Choroid plexus epithelial cell (primary cell): ENCODE measurements at regions not wholly inside any gene's neighbourhood (a gene's known extent, or its start where the extent isn't known, plus 50 kb on each side); places are given as distances from the start of the nearest gene placed in this dataset.

Experiments used
- DNase-seq: peaks from one replicate; pipeline ENCODE4 v3.0.0-alpha.2; 2010; ENCODE audit warnings: low read depth
- H3K4me3 ChIP-seq: 2 replicates; pipeline ENCODE4 v1.5.1; 2011; ENCODE audit warnings: low read depth, mild to moderate bottlenecking, control low read depth, low read length, moderate library complexity
- TF ChIP-seq, protein P1 (sequence below): conservative IDR thresholded peaks from 2 replicates; pipeline ENCODE4 v1.5.1; 2011; ENCODE audit warnings: low read depth, mild to moderate bottlenecking, control low read depth, inconsistent platforms, low read length, moderate library complexity

DNA sequence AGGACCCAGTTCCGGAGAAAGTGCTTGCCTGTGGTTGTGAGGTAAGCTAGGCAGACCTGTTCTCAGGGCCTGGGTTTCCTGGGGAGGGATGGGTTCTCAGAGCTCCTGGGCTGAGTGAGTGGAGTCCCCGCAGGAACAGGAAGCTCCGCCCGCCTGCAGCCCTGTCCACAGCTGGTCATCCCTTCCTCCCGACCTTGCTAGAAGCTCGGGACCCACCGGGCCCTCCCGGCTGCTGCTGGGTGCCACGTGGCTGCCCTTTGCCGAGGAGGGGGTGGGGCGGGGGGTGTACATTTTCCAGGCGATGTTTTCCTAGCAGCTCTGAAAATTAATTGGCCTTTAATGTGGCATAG lies 198.1 kb downstream of the C9orf50 start:
- peak; percentile 56 for DNase-seq
- H3K4me3 ChIP-seq: no peak overlapping the region
- TF ChIP-seq, protein P1, sequence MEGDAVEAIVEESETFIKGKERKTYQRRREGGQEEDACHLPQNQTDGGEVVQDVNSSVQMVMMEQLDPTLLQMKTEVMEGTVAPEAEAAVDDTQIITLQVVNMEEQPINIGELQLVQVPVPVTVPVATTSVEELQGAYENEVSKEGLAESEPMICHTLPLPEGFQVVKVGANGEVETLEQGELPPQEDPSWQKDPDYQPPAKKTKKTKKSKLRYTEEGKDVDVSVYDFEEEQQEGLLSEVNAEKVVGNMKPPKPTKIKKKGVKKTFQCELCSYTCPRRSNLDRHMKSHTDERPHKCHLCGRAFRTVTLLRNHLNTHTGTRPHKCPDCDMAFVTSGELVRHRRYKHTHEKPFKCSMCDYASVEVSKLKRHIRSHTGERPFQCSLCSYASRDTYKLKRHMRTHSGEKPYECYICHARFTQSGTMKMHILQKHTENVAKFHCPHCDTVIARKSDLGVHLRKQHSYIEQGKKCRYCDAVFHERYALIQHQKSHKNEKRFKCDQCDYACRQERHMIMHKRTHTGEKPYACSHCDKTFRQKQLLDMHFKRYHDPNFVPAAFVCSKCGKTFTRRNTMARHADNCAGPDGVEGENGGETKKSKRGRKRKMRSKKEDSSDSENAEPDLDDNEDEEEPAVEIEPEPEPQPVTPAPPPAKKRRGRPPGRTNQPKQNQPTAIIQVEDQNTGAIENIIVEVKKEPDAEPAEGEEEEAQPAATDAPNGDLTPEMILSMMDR: no peak

DNA sequence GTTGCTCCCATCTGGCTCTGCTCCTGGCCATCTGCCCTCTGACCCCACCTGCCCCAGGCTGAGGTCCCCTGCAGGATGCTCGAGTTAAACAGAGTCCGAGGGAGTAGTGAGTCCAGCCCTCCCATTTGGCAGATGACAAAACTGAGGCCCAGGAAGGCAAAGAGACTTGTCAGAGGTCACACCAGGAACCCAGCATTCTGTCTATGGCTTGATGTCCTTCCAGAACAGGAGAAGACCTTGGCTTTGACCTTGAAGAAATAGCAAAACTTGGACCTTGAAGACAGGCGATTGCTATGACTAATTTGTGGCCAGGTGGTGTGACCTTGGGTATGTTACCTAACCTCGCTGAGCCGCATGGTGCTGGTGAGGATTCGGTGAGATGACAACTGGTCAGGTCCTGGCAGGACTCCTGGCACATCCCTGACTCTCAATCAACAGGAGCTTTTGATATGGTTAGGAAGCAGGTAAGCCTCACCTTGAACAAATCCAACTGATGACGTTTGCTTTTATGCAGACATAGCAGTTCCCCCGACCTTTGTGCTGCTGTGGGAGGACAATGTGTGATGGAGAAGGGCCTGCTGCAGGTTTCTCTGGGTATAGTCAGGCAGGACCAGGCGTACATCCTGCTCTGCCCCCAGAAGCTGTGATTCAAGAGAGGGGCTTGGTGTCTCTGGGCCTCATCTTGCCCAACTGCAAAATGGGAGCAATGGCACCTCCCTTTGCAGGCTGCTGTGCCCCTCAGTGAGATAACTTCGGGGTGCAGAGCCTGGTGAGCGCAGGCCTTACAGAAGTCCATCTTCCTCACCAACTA lies 198.7 kb downstream of the C9orf50 start:
- no peak for DNase-seq

DNA sequence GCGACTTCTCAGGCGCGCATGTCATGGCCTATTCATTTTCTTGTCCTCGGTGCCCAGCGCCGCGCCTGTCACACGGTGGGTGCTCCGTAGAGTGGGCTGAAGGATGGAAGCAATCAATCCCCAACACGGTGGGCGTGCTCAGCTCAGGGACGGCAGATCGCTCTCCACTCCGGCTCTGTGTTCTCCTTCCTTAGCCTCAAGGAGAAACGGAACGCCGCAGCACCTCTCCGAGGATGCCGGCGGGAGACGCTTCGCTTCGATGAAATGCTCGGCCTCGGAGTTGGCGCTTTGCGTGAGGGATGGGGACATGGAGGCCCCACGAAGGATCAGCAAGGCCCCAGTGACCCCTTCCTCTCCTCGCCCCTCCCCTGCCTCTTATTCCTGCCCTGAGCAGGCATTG lies 199.5 kb downstream of the C9orf50 start:
- TF ChIP-seq, protein P1: no peak
- no peak for DNase-seq

More for the DNA sequence above, 198.7 kb downstream of the C9orf50 start:
- TF ChIP-seq, protein P1: no peak
- no peak overlapping the region for H3K4me3 ChIP-seq

DNA sequence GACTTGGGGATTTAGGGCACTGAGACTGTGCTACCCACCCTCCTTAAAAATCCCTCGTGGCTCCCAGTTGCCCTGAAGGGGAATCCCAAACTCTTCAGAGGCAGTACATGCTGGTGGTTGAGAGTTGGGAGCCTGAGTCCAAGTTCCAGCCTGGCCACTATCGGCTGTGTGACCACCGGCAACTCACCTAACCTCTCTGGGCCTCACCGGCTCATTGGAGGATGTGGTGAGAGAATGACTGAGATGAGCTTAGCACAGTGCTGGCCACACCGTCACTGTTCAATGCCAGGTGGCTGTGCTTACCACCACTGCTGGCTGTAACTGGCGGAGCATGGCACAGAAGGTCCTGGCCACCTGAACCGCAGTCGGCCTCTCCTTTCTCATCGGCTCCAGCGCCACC lies 200.2 kb downstream of the C9orf50 start:
- no peak for DNase-seq
- TF ChIP-seq, protein P1: no peak
- H3K4me3 ChIP-seq: no peak overlapping the region

More for the DNA sequence above, 199.5 kb downstream of the C9orf50 start:
- no peak overlapping the region for H3K4me3 ChIP-seq

DNA sequence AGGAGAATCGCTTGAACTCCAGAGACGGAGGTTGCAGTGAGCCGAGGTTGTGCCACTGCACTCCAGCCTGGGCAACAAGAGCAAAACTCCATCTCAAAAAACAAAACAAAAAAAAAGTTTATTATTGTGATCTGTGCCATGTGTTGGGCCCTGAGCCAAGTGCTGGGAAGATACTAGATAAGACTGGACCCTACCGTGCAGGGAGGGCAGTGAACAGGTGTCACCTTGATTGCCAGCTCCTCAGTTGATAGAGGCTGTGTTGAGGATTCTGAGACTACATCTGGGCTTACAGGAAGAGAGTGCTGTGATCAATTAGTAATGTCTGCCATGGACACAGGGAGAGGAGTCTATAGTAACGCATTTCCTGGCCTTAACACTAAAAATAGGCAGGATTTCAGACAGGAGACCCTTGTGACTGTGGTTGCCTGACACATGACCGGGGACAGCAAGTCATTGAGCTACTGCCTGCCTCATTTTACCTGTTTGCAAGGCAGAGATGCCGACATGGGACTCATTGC lies 201.5 kb downstream of the C9orf50 start:
- DNase-seq: no peak
- TF ChIP-seq, protein P1: no peak
- H3K4me3 ChIP-seq: no peak overlapping the region

DNA sequence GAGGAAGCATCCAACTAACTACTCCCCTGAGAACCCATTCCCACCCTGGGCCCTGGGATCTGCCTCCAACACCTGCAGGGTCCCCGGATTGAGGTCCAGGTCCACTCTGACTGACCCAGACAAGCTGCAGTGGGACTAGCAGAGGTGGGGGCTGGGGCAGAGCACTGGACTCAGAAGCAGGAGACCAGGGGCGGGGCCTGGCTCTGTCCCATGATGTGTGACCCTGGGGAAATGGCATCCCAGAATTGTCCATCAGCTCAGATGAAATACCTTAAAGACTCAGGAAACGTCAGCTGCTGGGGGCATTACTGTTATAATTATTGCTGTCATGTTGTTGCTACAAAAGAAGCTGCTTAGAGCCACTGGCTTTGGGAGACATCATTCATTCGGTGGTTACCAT lies 202.4 kb downstream of the C9orf50 start:
- TF ChIP-seq, protein P1: no peak
- no peak for DNase-seq
- no peak overlapping the region for H3K4me3 ChIP-seq
